ENCODE measurements at regions not wholly inside any gene's neighbourhood (a gene's known extent, or its start where the extent isn't known, plus 50 kb on each side); places are given as distances from the start of the nearest gene placed in this dataset.

- DNase-seq = no peak
These were observed 67.3 kb upstream of the NPY start for GRCh38 chr7:24216576-24217125.

GRCh38 chr7:24221500-24221899, 62.5 kb upstream of the NPY start:
- DNase-seq = no peak

GRCh38 chr7:24227068-24227467, 56.9 kb upstream of the NPY start:
- no peak for DNase-seq

GRCh38 chr7:24227603-24228359, 56.2 kb upstream of the NPY start:
- DNase-seq = no peak

- no peak for DNase-seq
These were observed 54.3 kb upstream of the NPY start for GRCh38 chr7:24229481-24230226.

- no peak for DNase-seq
These were observed 52.5 kb upstream of the NPY start for GRCh38 chr7:24231493-24231892.

GRCh38 chr7:24233386-24233785, 50.6 kb upstream of the NPY start:
- no peak for DNase-seq

Measured in NCI-H748 treated with DMSO at 0.1 percent for 48 hours (cell line).